ENCODE measurements at regions not wholly inside any gene's neighbourhood (a gene's known extent, or its start where the extent isn't known, plus 50 kb on each side); places are given as distances from the start of the nearest gene placed in this dataset.
"Not testable (repeated sequence)": the region's sequence is repeated elsewhere in the genome, so short reads cannot be mapped to it uniquely, and the experiment has no call there.

GRCh38 chr9:21598749-21599148 is 116.6 kb upstream of the IFNE start:
- Mint-ChIP-seq H3K9me3 (no peaks in the 10 kb centered on the region), H3K4me3 (no peak overlapping the region), H3K4me1 (ENCODE audit: low read depth) (no peaks in the 10 kb centered on the region), H3K27me3 (ENCODE audit: low read depth) (peaks cover 4% of the 10 kb centered on the region), H3K36me3 (ENCODE audit: insufficient read depth) (no peaks in the 10 kb centered on the region)
- DNase-seq (no peak), ATAC-seq (no peak)

DNA sequence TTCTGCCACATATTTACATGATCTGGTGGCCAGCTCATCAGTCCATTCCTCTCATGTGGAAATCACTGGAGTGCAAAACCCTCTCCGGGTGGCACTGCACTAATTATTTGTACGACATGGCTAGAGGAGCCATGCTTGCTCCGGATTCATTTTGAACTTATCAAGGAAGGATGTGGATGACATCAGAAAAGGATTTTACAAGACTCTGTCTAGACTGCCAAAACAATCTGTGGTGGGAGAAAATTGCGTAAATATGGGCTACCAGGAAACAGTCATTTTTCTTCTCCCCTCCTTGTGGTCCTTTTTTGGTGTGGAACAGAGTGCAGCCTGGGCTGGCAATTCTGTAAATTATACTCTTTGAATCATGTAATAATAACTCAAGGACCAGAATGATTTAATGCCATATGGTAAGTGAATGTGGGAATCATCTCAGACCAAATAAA is 123.4 kb upstream of the IFNE start:
- no peak for DNase-seq
- H3K27me3 Mint-ChIP-seq (ENCODE audit: low read depth): no peaks in the 10 kb centered on the region
- H3K9me3 Mint-ChIP-seq: no peaks in the 10 kb centered on the region
- ATAC-seq: no peak
- no peak overlapping the region for H3K4me3 Mint-ChIP-seq
- no peaks in the 10 kb centered on the region for H3K36me3 Mint-ChIP-seq (ENCODE audit: insufficient read depth)
- peaks cover 10% of the 10 kb centered on the region for H3K4me1 Mint-ChIP-seq (ENCODE audit: low read depth)

DNA sequence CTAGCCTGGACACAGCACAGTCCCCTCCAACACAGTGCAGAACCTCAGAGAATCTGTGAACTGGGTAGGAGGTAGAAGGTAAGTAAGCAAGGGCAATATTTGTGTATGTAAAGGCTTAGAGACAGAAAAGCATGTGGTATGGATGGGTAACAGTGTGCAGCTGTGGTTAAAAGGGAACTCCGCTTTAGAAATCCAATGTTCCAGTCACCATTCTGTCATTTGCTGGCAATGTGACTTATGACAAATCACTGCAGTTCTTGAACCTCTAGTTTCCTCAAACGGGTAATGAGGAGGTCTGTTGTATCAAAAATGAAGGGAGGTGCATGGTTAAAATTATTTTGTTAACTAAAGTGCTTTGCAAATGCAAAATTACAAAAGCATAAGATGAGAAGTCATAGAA is 125.5 kb upstream of the IFNE start:
- H3K36me3 Mint-ChIP-seq (ENCODE audit: insufficient read depth): no peaks in the 10 kb centered on the region
- no peaks in the 10 kb centered on the region for H3K9me3 Mint-ChIP-seq
- ATAC-seq (no peak), DNase-seq (no peak)
- H3K27me3 Mint-ChIP-seq (ENCODE audit: low read depth): no peaks in the 10 kb centered on the region
- H3K4me1 Mint-ChIP-seq (ENCODE audit: low read depth): peaks cover 29% of the 10 kb centered on the region
- H3K4me3 Mint-ChIP-seq: no peak overlapping the region

GRCh38 chr9:21608200-21608599 is 126.1 kb upstream of the IFNE start:
- Mint-ChIP-seq H3K4me1 (ENCODE audit: low read depth) (peaks cover 31% of the 10 kb centered on the region), H3K36me3 (ENCODE audit: insufficient read depth) (no peaks in the 10 kb centered on the region), H3K9me3 (no peaks in the 10 kb centered on the region), H3K4me3 (no peak overlapping the region), H3K27me3 (ENCODE audit: low read depth) (no peaks in the 10 kb centered on the region)
- ATAC-seq (no peak), DNase-seq (no peak)

DNA sequence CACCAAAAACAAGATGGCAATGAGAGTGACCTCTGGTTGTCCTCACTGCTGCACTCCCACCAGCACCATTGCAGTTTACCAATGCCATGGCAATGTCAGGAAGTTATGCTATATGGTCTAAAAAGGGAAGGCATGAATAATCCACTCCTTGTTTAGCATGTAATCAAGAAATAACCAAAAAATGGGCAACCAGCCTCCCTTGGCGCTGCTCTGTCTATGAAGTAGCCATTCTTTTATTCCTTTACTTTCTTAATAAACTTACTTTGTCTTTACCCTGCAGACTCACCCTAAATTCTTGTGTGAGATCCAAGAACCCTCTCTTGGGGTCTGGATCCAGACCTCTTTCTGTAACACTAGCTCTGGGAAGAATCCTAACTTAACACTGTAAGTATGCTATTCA is 127.4 kb upstream of the IFNE start:
- ATAC-seq (no peak), DNase-seq (no peak)
- Mint-ChIP-seq H3K9me3 (no peaks in the 10 kb centered on the region), H3K36me3 (ENCODE audit: insufficient read depth) (no peaks in the 10 kb centered on the region), H3K4me1 (ENCODE audit: low read depth) (peaks cover 38% of the 10 kb centered on the region), H3K4me3 (no peak overlapping the region), H3K27me3 (ENCODE audit: low read depth) (no peaks in the 10 kb centered on the region)

DNA sequence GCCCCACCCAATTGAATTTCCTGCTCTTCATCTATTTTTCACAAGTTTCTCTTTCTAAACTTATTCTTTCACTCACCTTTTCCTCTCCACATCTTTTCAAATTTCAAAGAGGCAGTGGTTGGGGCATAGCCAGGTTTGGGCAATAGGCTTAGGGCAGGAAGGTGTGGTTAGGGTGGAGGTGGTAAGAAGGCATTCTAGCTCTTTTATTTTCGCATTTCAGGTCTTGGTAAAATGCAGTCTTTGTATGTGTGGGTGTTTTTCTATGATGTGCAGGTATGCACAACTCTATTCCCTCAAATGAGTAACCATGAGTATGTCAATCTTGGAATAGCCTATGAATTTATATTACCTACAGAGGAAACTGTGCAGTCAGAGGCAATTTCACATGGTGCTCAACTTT is 129.8 kb upstream of the IFNE start:
- Mint-ChIP-seq H3K4me3 (no peak overlapping the region), H3K9me3 (no peaks in the 10 kb centered on the region), H3K27me3 (ENCODE audit: low read depth) (no peaks in the 10 kb centered on the region), H3K4me1 (ENCODE audit: low read depth) (peaks cover 57% of the 10 kb centered on the region), H3K36me3 (ENCODE audit: insufficient read depth) (no peaks in the 10 kb centered on the region)
- peak; percentile 79 to 88 for ATAC-seq
- DNase-seq: peak; percentile 29

DNA sequence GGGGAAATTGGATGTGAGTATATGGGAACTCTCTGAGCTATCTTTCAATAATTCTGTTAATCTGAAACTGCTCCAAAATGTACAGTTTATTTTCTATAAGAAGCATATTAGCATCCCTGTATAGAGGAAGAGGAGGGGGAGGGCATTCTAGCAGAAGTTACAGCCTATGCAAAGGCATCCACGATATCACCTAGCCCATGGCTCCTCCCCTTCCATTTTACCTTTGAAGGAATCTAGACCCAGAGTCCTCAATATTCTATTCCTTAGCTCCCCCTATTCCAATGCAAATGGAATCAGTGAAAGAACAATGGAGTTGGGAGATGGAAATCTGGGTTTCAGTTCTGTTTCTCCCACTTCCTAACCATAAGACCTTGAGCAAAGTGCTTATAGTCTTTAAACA is 132.9 kb upstream of the IFNE start:
- no peaks in the 10 kb centered on the region for H3K9me3 Mint-ChIP-seq
- ATAC-seq (no peak), DNase-seq (no peak)
- no peaks in the 10 kb centered on the region for H3K27me3 Mint-ChIP-seq (ENCODE audit: low read depth)
- H3K36me3 Mint-ChIP-seq (ENCODE audit: insufficient read depth): no peaks in the 10 kb centered on the region
- peaks cover 49% of the 10 kb centered on the region for H3K4me1 Mint-ChIP-seq (ENCODE audit: low read depth)
- H3K4me3 Mint-ChIP-seq: no peak overlapping the region

DNA sequence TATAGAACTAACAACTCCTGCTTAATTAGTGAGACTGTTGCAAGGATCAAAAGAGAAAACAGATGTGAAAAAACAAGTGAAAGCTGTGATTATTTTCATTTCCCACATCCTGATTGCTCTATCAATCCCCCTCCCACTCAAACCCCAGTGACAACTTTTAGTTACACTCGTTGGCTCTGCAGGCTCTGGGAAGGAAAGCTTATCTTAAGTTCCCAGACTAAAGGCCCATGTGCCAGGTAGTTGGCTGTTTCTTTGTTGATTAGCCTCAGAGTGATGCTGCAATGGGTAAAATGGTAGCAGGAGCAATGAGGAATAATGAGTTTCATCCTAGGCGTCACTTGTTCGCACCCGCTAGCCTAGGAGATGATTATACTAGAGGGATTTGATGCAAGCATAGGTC is 133.3 kb upstream of the IFNE start:
- DNase-seq: no peak
- H3K4me3 Mint-ChIP-seq: no peak overlapping the region

DNA sequence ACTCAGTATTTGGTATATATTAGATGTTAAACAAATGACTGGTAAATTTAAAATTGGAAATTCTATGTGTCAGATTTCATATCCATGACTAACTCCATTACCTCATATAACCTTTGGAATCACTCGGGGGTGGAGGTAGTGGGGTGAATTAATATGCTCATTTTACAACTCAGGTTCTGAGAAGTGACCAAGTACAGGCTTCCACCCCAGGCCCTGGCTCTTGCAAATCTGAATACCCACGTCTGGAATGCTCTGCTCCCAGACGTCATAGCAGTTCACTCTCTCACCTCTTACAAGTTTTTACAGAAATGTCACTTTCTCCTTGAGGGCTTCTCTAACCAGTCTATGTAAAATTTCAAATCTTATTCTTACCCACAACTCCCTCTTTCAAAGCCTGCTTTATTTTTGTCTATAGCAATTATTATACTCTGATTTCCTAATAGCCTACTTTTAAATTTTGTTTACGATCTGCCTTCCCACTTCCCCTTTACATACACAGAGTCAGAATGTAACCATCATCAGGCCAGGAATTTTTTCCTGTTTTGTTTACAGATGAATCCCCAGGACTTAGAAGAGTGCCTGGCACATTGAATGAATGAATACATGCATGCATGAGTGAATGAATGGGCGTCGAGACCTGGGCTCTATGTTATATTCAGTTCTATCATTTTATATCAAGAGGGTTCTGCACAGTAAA is 134.1 kb upstream of the IFNE start:
- peak in 1 of 2 donors; percentile 19 for ATAC-seq
- Mint-ChIP-seq H3K4me3 (no peak overlapping the region), H3K9me3 (no peaks in the 10 kb centered on the region), H3K36me3 (ENCODE audit: insufficient read depth) (no peaks in the 10 kb centered on the region), H3K27me3 (ENCODE audit: low read depth) (no peaks in the 10 kb centered on the region), H3K4me1 (ENCODE audit: low read depth) (peaks cover 41% of the 10 kb centered on the region)
- DNase-seq: no peak

More for the DNA sequence above, 133.3 kb upstream of the IFNE start:
- ATAC-seq: no peak
- Mint-ChIP-seq H3K36me3 (ENCODE audit: insufficient read depth) (no peaks in the 10 kb centered on the region), H3K4me1 (ENCODE audit: low read depth) (peaks cover 47% of the 10 kb centered on the region), H3K9me3 (no peaks in the 10 kb centered on the region), H3K27me3 (ENCODE audit: low read depth) (no peaks in the 10 kb centered on the region)

DNA sequence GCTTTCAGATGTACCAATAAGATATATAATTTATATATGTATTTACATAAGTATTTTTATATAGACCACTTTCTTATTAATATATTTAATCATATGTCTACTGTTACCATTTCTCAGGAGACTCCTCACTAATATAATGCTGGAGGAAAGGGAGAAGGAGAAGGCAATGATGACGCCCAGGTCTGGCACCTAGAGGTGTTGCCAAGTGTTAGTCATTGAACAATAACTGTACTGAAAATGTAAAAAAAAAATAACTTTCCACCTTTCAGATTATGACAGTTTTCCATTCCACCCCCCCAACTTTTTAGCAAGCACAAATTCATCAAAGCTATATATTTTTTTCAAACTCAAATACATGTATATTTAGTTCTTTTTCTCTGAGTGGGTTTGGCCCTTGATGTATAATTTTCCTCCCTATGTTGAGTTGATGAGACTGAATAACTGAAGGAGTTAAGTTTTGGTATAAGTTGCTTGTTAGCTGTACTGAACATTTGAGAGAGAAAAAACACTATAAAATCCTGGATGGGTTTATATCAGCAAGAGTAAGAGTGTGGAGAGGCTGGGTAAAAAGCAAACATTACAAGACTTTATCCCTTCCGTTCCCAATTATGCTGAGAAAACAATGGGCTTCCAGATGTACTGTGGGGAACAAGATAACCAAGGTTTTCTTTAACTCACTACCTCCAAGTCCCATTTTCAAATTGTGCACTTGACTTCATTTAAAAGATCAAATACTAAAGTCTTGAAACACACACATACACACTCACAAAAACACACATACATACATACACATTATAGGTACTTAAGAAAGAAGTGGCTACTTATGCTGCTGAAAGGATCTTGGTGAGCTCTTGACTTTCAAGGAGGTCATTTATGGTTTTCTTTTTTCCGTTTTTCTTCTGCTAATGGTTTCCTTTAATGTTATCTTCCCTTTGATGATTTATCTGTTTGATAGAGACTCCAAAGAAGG is 142.8 kb upstream of the IFNE start:
- H3K4me1 Mint-ChIP-seq (ENCODE audit: low read depth): peaks cover 24% of the 10 kb centered on the region
- H3K27me3 Mint-ChIP-seq (ENCODE audit: low read depth): peaks cover 6% of the 10 kb centered on the region
- no peak for DNase-seq
- H3K4me3 Mint-ChIP-seq: no peak overlapping the region
- no peaks in the 10 kb centered on the region for H3K36me3 Mint-ChIP-seq (ENCODE audit: insufficient read depth)
- H3K9me3 Mint-ChIP-seq: peaks cover 6% of the 10 kb centered on the region
- ATAC-seq: peak; percentile 76 to 82

GRCh38 chr9:21626493-21626892 is 144.4 kb upstream of the IFNE start:
- H3K36me3 Mint-ChIP-seq (ENCODE audit: insufficient read depth): no peaks in the 10 kb centered on the region
- no peak overlapping the region for H3K4me3 Mint-ChIP-seq
- peaks cover 24% of the 10 kb centered on the region for H3K4me1 Mint-ChIP-seq (ENCODE audit: low read depth)
- ATAC-seq (peak; percentile 19 to 25), DNase-seq (no peak)
- H3K27me3 Mint-ChIP-seq (ENCODE audit: low read depth): peaks cover 6% of the 10 kb centered on the region
- H3K9me3 Mint-ChIP-seq: peaks cover 6% of the 10 kb centered on the region

- H3K4me3 Mint-ChIP-seq; H3K36me3 Mint-ChIP-seq (ENCODE audit: insufficient read depth): not testable (repeated sequence)
Observed at GRCh38 chr9:21628954-21629353, 146.8 kb upstream of the IFNE start.

GRCh38 chr9:21634951-21635350 is 152.8 kb upstream of the IFNE start:
- ATAC-seq (no peak), DNase-seq (no peak)
- no peaks in the 10 kb centered on the region for H3K4me1 Mint-ChIP-seq (ENCODE audit: low read depth)
- H3K4me3 Mint-ChIP-seq: no peak overlapping the region
- no peaks in the 10 kb centered on the region for H3K27me3 Mint-ChIP-seq (ENCODE audit: low read depth)
- H3K9me3 Mint-ChIP-seq: no peaks in the 10 kb centered on the region
- no peaks in the 10 kb centered on the region for H3K36me3 Mint-ChIP-seq (ENCODE audit: insufficient read depth)

More at GRCh38 chr9:21628954-21629353, 146.8 kb upstream of the IFNE start:
- peaks cover 18% of the 10 kb centered on the region for H3K4me1 Mint-ChIP-seq (ENCODE audit: low read depth)
- H3K9me3 Mint-ChIP-seq; DNase-seq; H3K27me3 Mint-ChIP-seq (ENCODE audit: low read depth); ATAC-seq: not testable (repeated sequence)

- ATAC-seq (no peak), DNase-seq (no peak)
- no peaks in the 10 kb centered on the region for H3K36me3 Mint-ChIP-seq (ENCODE audit: insufficient read depth)
- no peaks in the 10 kb centered on the region for H3K4me1 Mint-ChIP-seq (ENCODE audit: low read depth)
- H3K4me3 Mint-ChIP-seq: no peak overlapping the region
- peaks cover 2% of the 10 kb centered on the region for H3K27me3 Mint-ChIP-seq (ENCODE audit: low read depth)
- H3K9me3 Mint-ChIP-seq: peaks cover 5% of the 10 kb centered on the region
Observed at GRCh38 chr9:21638104-21638503, 156.0 kb upstream of the IFNE start.

DNA sequence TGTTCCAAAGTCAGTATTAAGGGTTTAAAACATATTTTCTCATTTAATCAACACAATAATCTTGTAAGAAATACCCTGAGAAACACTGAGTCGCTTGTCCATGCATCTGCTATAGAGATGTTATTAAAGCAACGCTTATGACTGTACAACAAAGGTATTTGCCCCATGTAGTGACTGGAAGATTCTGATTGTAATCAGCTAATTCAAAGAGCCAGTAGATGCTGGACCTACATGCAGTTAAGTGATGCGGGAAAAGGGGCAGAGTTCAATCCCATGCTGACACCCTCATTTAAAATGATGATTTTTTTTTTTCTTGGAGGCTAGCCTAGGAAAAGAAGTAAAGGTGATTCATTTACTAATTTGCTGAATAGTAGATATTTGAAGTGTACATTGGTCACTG is 149.3 kb upstream of the MTAP start:
- Mint-ChIP-seq H3K27me3 (ENCODE audit: low read depth) (peaks cover 2% of the 10 kb centered on the region), H3K36me3 (ENCODE audit: insufficient read depth) (no peaks in the 10 kb centered on the region), H3K9me3 (peaks cover 14% of the 10 kb centered on the region), H3K4me1 (ENCODE audit: low read depth) (peaks cover 4% of the 10 kb centered on the region), H3K4me3 (no peak overlapping the region)
- ATAC-seq (no peak), DNase-seq (no peak)
